ENCODE measurements at regions not wholly inside any gene's neighbourhood (a gene's known extent, or its start where the extent isn't known, plus 50 kb on each side); places are given as distances from the start of the nearest gene placed in this dataset.

DNA sequence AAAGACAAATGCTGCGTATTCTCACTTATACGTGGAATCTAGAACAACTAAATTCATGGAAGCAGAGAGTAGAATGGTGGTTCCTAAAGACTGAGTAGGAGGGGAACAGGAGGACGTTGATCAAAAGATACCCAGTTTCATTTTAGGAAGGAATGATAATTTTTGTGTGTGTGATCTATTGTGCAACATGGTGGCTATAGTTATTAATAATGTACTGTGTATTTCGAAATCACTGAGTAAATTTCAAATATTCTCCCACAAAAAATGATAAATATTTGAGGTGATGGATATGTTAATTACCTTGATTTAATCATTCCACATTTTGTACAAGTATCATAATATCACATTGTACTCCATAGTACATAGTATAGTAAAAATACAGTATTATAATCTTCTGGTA lies 187.5 kb downstream of the MOXD1 start (continued):
- TF ChIP-seq, protein P1, sequence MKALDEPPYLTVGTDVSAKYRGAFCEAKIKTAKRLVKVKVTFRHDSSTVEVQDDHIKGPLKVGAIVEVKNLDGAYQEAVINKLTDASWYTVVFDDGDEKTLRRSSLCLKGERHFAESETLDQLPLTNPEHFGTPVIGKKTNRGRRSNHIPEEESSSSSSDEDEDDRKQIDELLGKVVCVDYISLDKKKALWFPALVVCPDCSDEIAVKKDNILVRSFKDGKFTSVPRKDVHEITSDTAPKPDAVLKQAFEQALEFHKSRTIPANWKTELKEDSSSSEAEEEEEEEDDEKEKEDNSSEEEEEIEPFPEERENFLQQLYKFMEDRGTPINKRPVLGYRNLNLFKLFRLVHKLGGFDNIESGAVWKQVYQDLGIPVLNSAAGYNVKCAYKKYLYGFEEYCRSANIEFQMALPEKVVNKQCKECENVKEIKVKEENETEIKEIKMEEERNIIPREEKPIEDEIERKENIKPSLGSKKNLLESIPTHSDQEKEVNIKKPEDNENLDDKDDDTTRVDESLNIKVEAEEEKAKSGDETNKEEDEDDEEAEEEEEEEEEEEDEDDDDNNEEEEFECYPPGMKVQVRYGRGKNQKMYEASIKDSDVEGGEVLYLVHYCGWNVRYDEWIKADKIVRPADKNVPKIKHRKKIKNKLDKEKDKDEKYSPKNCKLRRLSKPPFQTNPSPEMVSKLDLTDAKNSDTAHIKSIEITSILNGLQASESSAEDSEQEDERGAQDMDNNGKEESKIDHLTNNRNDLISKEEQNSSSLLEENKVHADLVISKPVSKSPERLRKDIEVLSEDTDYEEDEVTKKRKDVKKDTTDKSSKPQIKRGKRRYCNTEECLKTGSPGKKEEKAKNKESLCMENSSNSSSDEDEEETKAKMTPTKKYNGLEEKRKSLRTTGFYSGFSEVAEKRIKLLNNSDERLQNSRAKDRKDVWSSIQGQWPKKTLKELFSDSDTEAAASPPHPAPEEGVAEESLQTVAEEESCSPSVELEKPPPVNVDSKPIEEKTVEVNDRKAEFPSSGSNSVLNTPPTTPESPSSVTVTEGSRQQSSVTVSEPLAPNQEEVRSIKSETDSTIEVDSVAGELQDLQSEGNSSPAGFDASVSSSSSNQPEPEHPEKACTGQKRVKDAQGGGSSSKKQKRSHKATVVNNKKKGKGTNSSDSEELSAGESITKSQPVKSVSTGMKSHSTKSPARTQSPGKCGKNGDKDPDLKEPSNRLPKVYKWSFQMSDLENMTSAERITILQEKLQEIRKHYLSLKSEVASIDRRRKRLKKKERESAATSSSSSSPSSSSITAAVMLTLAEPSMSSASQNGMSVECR (CRISPR knock-in tag; IDR thresholded peaks at IDR 0.05; ENCODE audit: borderline replicate concordance) = no peak
- TF ChIP-seq NFE2L1 (CRISPR knock-in tag; IDR thresholded peaks at IDR 0.05) (no peak), NFATC4 (CRISPR knock-in tag; IDR thresholded peaks at IDR 0.05) (no peak), JAZF1 (CRISPR knock-in tag; IDR thresholded peaks at IDR 0.05) (no peak), ZNF232 (CRISPR knock-in tag; IDR thresholded peaks at IDR 0.05) (no peak)

DNA sequence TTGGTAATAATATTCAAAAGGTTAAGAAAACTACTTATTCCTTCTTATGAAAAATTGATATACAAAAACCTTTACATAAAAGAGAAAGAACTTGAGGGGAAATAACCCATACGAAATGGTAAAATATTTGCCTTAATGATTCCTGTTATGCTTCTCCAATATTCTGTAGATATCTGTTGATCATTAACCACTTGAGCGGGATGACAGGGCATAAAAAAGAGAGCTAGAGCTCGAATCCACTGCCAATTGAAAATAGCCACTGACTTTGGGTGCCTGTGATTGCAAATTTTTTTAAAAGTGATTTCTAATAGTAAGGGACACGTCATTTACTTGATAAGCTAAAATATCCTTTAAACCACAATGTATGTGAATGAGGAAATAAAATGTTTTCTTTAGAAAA lies 188.1 kb downstream of the MOXD1 start:
- TF ChIP-seq GABPB1 (CRISPR knock-in tag; IDR thresholded peaks at IDR 0.05) = no peak
- TF ChIP-seq, protein P2, sequence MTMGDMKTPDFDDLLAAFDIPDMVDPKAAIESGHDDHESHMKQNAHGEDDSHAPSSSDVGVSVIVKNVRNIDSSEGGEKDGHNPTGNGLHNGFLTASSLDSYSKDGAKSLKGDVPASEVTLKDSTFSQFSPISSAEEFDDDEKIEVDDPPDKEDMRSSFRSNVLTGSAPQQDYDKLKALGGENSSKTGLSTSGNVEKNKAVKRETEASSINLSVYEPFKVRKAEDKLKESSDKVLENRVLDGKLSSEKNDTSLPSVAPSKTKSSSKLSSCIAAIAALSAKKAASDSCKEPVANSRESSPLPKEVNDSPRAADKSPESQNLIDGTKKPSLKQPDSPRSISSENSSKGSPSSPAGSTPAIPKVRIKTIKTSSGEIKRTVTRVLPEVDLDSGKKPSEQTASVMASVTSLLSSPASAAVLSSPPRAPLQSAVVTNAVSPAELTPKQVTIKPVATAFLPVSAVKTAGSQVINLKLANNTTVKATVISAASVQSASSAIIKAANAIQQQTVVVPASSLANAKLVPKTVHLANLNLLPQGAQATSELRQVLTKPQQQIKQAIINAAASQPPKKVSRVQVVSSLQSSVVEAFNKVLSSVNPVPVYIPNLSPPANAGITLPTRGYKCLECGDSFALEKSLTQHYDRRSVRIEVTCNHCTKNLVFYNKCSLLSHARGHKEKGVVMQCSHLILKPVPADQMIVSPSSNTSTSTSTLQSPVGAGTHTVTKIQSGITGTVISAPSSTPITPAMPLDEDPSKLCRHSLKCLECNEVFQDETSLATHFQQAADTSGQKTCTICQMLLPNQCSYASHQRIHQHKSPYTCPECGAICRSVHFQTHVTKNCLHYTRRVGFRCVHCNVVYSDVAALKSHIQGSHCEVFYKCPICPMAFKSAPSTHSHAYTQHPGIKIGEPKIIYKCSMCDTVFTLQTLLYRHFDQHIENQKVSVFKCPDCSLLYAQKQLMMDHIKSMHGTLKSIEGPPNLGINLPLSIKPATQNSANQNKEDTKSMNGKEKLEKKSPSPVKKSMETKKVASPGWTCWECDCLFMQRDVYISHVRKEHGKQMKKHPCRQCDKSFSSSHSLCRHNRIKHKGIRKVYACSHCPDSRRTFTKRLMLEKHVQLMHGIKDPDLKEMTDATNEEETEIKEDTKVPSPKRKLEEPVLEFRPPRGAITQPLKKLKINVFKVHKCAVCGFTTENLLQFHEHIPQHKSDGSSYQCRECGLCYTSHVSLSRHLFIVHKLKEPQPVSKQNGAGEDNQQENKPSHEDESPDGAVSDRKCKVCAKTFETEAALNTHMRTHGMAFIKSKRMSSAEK (CRISPR knock-in tag; IDR thresholded peaks at IDR 0.05; ENCODE audit: borderline replicate concordance) = no peak
- no peak for TF ChIP-seq TEAD4 (CRISPR knock-in tag; IDR thresholded peaks at IDR 0.05)
- TF ChIP-seq ELF4 (CRISPR knock-in tag; IDR thresholded peaks at IDR 0.05; ENCODE audit: low read depth) = no peak
- no peak for TF ChIP-seq E2F1 (CRISPR knock-in tag; IDR thresholded peaks at IDR 0.05)
- TF ChIP-seq ATF6 (CRISPR knock-in tag; IDR thresholded peaks at IDR 0.05) = no peak
- no peak for TF ChIP-seq USF2 (CRISPR knock-in tag; IDR thresholded peaks at IDR 0.05)
- no peak for TF ChIP-seq E2F4 (CRISPR knock-in tag; IDR thresholded peaks at IDR 0.05; ENCODE audit: borderline replicate concordance, low read depth)
- no peak for TF ChIP-seq NFATC4 (CRISPR knock-in tag; IDR thresholded peaks at IDR 0.05)
- TF ChIP-seq ZNF121 (CRISPR knock-in tag; IDR thresholded peaks at IDR 0.05) = no peak
- no peak for TF ChIP-seq CREM (CRISPR knock-in tag; IDR thresholded peaks at IDR 0.05)
- TF ChIP-seq NFYB (CRISPR knock-in tag; conservative IDR thresholded peaks at IDR 0.05; ENCODE audit: low read depth) = no peak
- no peak for TF ChIP-seq HMGA2 (CRISPR knock-in tag; IDR thresholded peaks at IDR 0.05)
- Mint-ChIP-seq H3K27ac (no peak overlapping the region), H3K27me3 (ENCODE audit: low read depth) (peaks cover 16% of the 10 kb centered on the region), H3K4me3 (no peak overlapping the region), H3K9me3 (0 out of 2 replicates have a peak, but pooled peaks cover 3% of the 10 kb centered on the region), H3K36me3 (no peaks in the 10 kb centered on the region), H3K4me1 (no peaks in the 10 kb centered on the region)
- DNase-seq (ENCODE audit: low spot score) (no peak), ATAC-seq (no peak)
- POLR2A ChIA-PET = no interaction called here
- CTCF ChIA-PET = no interaction called here
